H4 (cell line): ENCODE measurements at regions not wholly inside any gene's neighbourhood (a gene's known extent, or its start where the extent isn't known, plus 50 kb on each side); places are given as distances from the start of the nearest gene placed in this dataset.
"Not testable (repeated sequence)": the region's sequence is repeated elsewhere in the genome, so short reads cannot be mapped to it uniquely, and the experiment has no call there.

Experiments
- DNase-seq: peaks from one replicate; pipeline ENCODE4 v3.0.0-alpha.2; 2015; ENCODE audit warnings: low spot score

- DNase-seq = peak; percentile 42
These were observed 124.6 kb upstream of the KCNAB1 start for GRCh38 chr3:155995525-155996370.

GRCh38 chr3:155996882-155997281, 123.5 kb upstream of the KCNAB1 start:
- no peak for DNase-seq

GRCh38 chr3:155998173-155998572, 122.2 kb upstream of the KCNAB1 start:
- not testable (repeated sequence) for DNase-seq

GRCh38 chr3:156005736-156006135, 114.6 kb upstream of the KCNAB1 start:
- no peak for DNase-seq

GRCh38 chr3:156010829-156011228, 109.5 kb upstream of the KCNAB1 start:
- DNase-seq = no peak

- no peak for DNase-seq
These were observed 105.9 kb upstream of the KCNAB1 start for GRCh38 chr3:156014489-156014888.

GRCh38 chr3:156016902-156017301, 103.5 kb upstream of the KCNAB1 start:
- no peak for DNase-seq

GRCh38 chr3:156017352-156018030, 102.9 kb upstream of the KCNAB1 start:
- no peak for DNase-seq

- DNase-seq = peak; percentile 25
These were observed 95.4 kb upstream of the KCNAB1 start for GRCh38 chr3:156024904-156025533.

GRCh38 chr3:156029208-156029607, 91.2 kb upstream of the KCNAB1 start:
- no peak for DNase-seq

GRCh38 chr3:156030723-156031122, 89.7 kb upstream of the KCNAB1 start:
- DNase-seq = no peak

GRCh38 chr3:156033428-156033827, 87.0 kb upstream of the KCNAB1 start:
- no peak for DNase-seq

GRCh38 chr3:156035158-156035557, 85.2 kb upstream of the KCNAB1 start:
- DNase-seq = no peak

GRCh38 chr3:156036258-156037053, 83.9 kb upstream of the KCNAB1 start:
- DNase-seq = no peak

- DNase-seq = peak; percentile 16
These were observed 83.0 kb upstream of the KCNAB1 start for GRCh38 chr3:156037356-156037755.

- DNase-seq = no peak
These were observed 81.5 kb upstream of the KCNAB1 start for GRCh38 chr3:156038869-156039268.

- no peak for DNase-seq
These were observed 80.3 kb upstream of the KCNAB1 start for GRCh38 chr3:156040041-156040440.

- not testable (repeated sequence) for DNase-seq
These were observed 79.0 kb upstream of the KCNAB1 start for GRCh38 chr3:156041216-156041841.

GRCh38 chr3:156041856-156042255, 78.5 kb upstream of the KCNAB1 start:
- not testable (repeated sequence) for DNase-seq

- DNase-seq = not testable (repeated sequence)
These were observed 76.3 kb upstream of the KCNAB1 start for GRCh38 chr3:156043832-156044633.

GRCh38 chr3:156044634-156044975, 75.8 kb upstream of the KCNAB1 start:
- no peak for DNase-seq
